HEK293T (cell line): ENCODE measurements at regions not wholly inside any gene's neighbourhood (a gene's known extent, or its start where the extent isn't known, plus 50 kb on each side); places are given as distances from the start of the nearest gene placed in this dataset.

ENCODE experiments used
- CTCF ChIA-PET: fragments of 350-600 bp; formaldehyde crosslinking; extraction: SDS; loops from one replicate; lab custom pipeline; 2021; ENCODE audit warnings: antibody characterized with exemption, inconsistent platforms; lab: Yijun Ruan, JAX
- POLR2A ChIA-PET: fragments of 350-600 bp; formaldehyde crosslinking; extraction: SDS; loops from one replicate; lab custom pipeline; 2020; ENCODE audit warnings: antibody characterized with exemption, inconsistent platforms; lab: Yijun Ruan, JAX
- DNase-seq: peaks from one replicate; pipeline ENCODE4 v3.0.0; 2012; ENCODE audit warnings: mixed read lengths; ENCODE audit errors: extremely low spot score
- ARNT ChIP-seq: fragments of 450-650 bp; IDR thresholded peaks from 2 replicates; pipeline ENCODE4 v1.6.1; 2017; ENCODE audit warnings: mild to moderate bottlenecking
- BHLHE40 ChIP-seq: fragments of 450-650 bp; IDR thresholded peaks from 2 replicates; pipeline ENCODE4 v1.6.1; 2016; ENCODE audit warnings: mild to moderate bottlenecking, moderate library complexity, borderline replicate concordance
- CTBP1 ChIP-seq: fragments of 450-650 bp; IDR thresholded peaks from 2 replicates; pipeline ENCODE4 v1.6.1; 2016; ENCODE audit warnings: borderline replicate concordance
- ELF4 ChIP-seq: fragments of 450-650 bp; IDR thresholded peaks from 2 replicates; pipeline ENCODE4 v1.6.1; 2017; ENCODE audit warnings: antibody characterized with exemption
- FOXA1 ChIP-seq: fragments of 450-650 bp; IDR thresholded peaks from 2 replicates; pipeline ENCODE4 v1.6.1; 2016; ENCODE audit warnings: mild to moderate bottlenecking
- FOXK2 ChIP-seq: fragments of 450-650 bp; IDR thresholded peaks from 2 replicates; pipeline ENCODE4 v1.6.1; 2016; ENCODE audit warnings: mild to moderate bottlenecking
- FOXM1 ChIP-seq: fragments of 450-650 bp; IDR thresholded peaks from 2 replicates; pipeline ENCODE4 v1.6.1; 2017; ENCODE audit warnings: mild to moderate bottlenecking, borderline replicate concordance
- HDGF ChIP-seq: fragments of 450-650 bp; IDR thresholded peaks from 2 replicates; pipeline ENCODE4 v1.6.1; 2017; ENCODE audit warnings: antibody characterized with exemption, borderline replicate concordance
- L3MBTL2 ChIP-seq: fragments of 450-650 bp; conservative IDR thresholded peaks from 2 replicates; pipeline ENCODE4 v1.6.1; 2016; ENCODE audit warnings: mild to moderate bottlenecking
- LEF1 ChIP-seq: fragments of 450-650 bp; IDR thresholded peaks from 2 replicates; pipeline ENCODE4 v1.6.1; 2017; ENCODE audit warnings: mild to moderate bottlenecking, borderline replicate concordance
- NFRKB ChIP-seq: fragments of 450-650 bp; IDR thresholded peaks from 2 replicates; pipeline ENCODE4 v1.6.1; 2016; ENCODE audit warnings: mild to moderate bottlenecking, moderate library complexity
- PKNOX1 ChIP-seq: fragments of 450-650 bp; IDR thresholded peaks from 2 replicates; pipeline ENCODE4 v1.6.1; 2016
- SP1 ChIP-seq: fragments of 450-650 bp; IDR thresholded peaks from 2 replicates; pipeline ENCODE4 v1.6.1; 2017
- SUZ12 ChIP-seq: fragments of 450-650 bp; IDR thresholded peaks from 2 replicates; pipeline ENCODE4 v1.6.1; 2016; ENCODE audit warnings: mild to moderate bottlenecking
- TARDBP ChIP-seq: fragments of 450-650 bp; IDR thresholded peaks from 2 replicates; pipeline ENCODE4 v1.6.1; 2016
- ZNF384 ChIP-seq: fragments of 450-650 bp; IDR thresholded peaks from 2 replicates; pipeline ENCODE4 v1.6.1; 2016

GRCh38 chr2:33672896-33673295 lies 73.8 kb upstream of the FAM98A start:
- CTCF ChIA-PET: no interaction called here
- POLR2A ChIA-PET: no interaction called here

GRCh38 chr2:33672389-33672788 lies 73.3 kb upstream of the FAM98A start:
- ChIA-PET CTCF (no interaction called here), POLR2A (no interaction called here)
- TF ChIP-seq BHLHE40: no peak
- TF ChIP-seq CTBP1: no peak
- no peak for DNase-seq

More at GRCh38 chr2:33672896-33673295, 73.8 kb upstream of the FAM98A start:
- no peak for TF ChIP-seq FOXA1
- TF ChIP-seq CTBP1: no peak
- TF ChIP-seq BHLHE40: no peak
- no peak for TF ChIP-seq HDGF
- no peak for TF ChIP-seq PKNOX1
- TF ChIP-seq SUZ12: no peak
- no peak for TF ChIP-seq L3MBTL2
- no peak for TF ChIP-seq ARNT
- TF ChIP-seq TARDBP: no peak
- no peak for TF ChIP-seq ZNF384
- TF ChIP-seq ELF4: no peak
- no peak for TF ChIP-seq NFRKB
- TF ChIP-seq FOXM1: no peak
- no peak for TF ChIP-seq LEF1
- TF ChIP-seq SP1: no peak
- no peak for TF ChIP-seq FOXK2
- no peak for DNase-seq

- POLR2A ChIA-PET: no interaction called here
- CTCF ChIA-PET: no interaction called here
- TF ChIP-seq ZNF384 (no peak), L3MBTL2 (no peak), FOXK2 (no peak), NFRKB (no peak), PKNOX1 (no peak), BHLHE40 (no peak), SP1 (no peak), TARDBP (no peak), FOXM1 (no peak), FOXA1 (no peak), SUZ12 (no peak), LEF1 (no peak)
- no peak for DNase-seq
Observed at GRCh38 chr2:33671198-33671597, 72.1 kb upstream of the FAM98A start.

- ChIA-PET CTCF (no interaction called here), POLR2A (no interaction called here)
- TF ChIP-seq TARDBP: no peak
- no peak for TF ChIP-seq SUZ12
- TF ChIP-seq PKNOX1: no peak
- TF ChIP-seq ELF4: no peak
- TF ChIP-seq ZNF384: no peak
- no peak for TF ChIP-seq FOXM1
- no peak for TF ChIP-seq FOXK2
- TF ChIP-seq FOXA1: no peak
- no peak for TF ChIP-seq ARNT
- peak; percentile 23 for DNase-seq
Observed at GRCh38 chr2:33670392-33670937, 71.4 kb upstream of the FAM98A start.

GRCh38 chr2:33666879-33667278 lies 67.8 kb upstream of the FAM98A start:
- ChIA-PET CTCF (interaction anchor here (0.6 kb wide), 1 partner anchor 395 kb away, joined by 3 read pairs; no protein-coding TSS in a partner anchor), POLR2A (no interaction called here)
- TF ChIP-seq SP1 (no peak), ZNF384 (no peak), BHLHE40 (no peak), L3MBTL2 (no peak), FOXA1 (no peak), FOXM1 (no peak), NFRKB (no peak), SUZ12 (no peak), HDGF (no peak), CTBP1 (no peak), TARDBP (no peak), ARNT (no peak), ELF4 (no peak), FOXK2 (no peak)
- DNase-seq: no peak

GRCh38 chr2:33665039-33665438 lies 65.9 kb upstream of the FAM98A start:
- TF ChIP-seq ARNT: no peak
- TF ChIP-seq PKNOX1: no peak
- TF ChIP-seq BHLHE40: no peak
- TF ChIP-seq FOXA1: no peak
- no peak for TF ChIP-seq FOXM1
- TF ChIP-seq SP1: no peak
- no peak for TF ChIP-seq SUZ12
- no peak for TF ChIP-seq L3MBTL2
- TF ChIP-seq CTBP1: no peak
- no peak for TF ChIP-seq ELF4
- TF ChIP-seq NFRKB: no peak
- TF ChIP-seq LEF1: no peak
- no peak for TF ChIP-seq HDGF
- no peak for TF ChIP-seq FOXK2
- TF ChIP-seq TARDBP: no peak
- TF ChIP-seq ZNF384: no peak
- ChIA-PET POLR2A (no interaction called here), CTCF (no interaction called here)
- no peak for DNase-seq
